ENCODE measurements at regions not wholly inside any gene's neighbourhood (a gene's known extent, or its start where the extent isn't known, plus 50 kb on each side); places are given as distances from the start of the nearest gene placed in this dataset.
"Not testable (repeated sequence)": the region's sequence is repeated elsewhere in the genome, so short reads cannot be mapped to it uniquely, and the experiment has no call there.

DNA sequence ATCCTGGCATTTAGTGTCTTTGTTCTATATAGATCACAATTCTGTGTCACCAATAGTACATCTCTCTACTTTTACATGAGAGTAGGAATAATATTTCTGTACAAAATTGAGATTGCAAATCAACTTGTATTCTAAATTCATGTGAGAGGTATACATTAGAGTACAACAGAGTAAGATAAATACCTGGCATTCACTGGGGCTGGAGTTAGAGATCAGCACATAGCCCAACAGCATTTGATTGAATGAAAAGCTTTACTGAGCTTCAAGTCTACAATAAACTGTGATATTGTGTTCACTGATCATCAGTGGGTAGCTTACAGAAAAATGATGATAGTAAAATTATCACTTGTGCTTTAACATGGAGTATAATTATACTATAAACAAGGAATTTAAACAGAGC lies 1114.7 kb downstream of the REEP3 start:
- no peak for DNase-seq

DNA sequence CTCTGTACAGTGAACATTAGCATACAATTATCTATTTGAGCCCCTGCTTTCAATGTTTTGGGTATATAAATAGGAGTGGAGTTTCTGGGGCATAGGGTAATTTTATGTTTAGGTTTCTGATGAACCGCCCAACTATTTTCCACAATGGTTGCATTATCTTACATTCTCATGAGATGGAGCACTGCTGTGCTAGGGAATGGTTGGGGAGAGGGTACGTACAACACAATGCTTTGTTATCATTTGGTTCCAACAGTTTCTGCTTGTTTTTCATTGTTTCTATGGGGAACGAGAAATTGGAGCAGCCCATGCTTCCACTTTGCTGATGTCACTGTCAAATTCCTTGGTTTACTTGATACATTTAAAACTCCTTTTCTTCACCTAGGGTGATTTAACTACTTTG lies 1115.3 kb downstream of the REEP3 start:
- no peak for DNase-seq

DNA sequence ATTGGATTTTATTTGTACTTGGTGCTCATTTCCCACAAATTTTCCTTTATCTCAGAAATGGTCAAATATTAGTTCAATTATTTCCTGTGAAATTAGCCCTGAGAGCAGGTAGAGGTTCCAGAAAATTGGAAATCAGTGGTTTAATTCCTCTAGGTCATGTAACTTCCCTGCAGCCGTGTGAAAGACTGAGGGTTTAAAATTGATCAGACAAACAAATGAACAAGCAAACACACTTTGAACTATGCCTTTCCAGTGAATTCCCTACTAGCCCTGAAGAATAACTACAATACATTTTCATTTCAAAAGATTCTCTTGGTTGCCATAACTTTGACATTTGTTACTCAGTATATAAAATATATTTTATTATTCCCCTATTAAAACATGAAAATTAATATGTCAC lies 1116.7 kb downstream of the REEP3 start:
- DNase-seq: no peak

DNA sequence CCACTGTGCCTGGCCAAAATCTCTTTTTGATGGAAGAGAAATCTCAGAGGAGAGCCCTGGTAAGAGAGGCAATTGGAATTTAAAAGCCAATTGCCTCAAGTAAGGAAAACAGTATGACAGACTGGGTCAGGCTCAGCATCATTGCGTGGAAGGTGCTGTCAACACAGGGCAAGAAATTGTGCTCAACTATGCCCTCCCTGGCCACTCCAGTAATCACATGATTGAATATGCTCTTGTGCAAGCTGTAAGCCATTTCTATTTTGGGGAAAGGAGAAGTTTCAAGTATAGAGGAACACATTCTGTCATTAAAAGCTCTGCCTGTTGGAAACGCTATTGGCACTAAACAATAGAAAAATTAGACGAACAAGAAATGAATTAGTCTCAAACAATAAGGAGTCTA lies 1127.7 kb downstream of the REEP3 start:
- no peak for DNase-seq

DNA sequence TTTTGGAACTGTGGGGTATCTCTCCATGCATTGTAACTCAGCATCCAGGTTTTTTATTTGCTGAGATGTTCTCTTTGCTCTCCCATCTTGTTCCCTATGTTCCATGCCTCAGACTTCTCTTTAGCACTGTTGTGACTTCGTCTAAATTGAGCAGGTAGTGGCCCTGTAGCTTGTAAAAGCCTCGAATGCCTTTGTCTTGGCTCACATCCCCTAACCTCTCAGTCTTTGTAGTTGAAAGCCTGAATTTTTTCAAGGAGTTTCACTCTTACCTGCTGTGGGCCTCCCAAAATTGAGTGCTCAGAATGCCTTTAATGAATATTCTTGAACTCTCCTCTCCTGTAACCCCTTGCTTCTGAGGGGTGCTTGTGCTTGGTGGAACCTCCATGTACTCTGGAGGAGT lies 1137.3 kb downstream of the REEP3 start:
- DNase-seq: no peak

DNA sequence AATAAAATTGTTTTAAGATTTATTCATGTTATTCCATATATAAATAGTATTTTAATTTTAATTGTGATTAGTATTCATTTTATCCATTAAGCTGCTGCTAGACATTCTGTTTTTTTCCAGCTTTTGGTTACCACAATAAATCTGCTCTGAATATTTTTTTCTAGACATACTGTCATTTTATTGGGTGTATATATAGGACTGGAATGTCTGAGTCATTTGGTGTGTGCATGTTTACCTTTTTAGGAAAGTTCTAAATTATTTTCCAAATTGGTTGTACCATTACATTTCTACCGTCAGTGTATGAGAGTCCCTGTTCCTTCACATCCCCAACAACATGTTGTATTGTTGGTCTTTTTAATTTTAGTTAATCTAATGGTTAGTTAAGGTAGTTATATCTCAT lies 1138.1 kb downstream of the REEP3 start:
- no peak for DNase-seq

DNA sequence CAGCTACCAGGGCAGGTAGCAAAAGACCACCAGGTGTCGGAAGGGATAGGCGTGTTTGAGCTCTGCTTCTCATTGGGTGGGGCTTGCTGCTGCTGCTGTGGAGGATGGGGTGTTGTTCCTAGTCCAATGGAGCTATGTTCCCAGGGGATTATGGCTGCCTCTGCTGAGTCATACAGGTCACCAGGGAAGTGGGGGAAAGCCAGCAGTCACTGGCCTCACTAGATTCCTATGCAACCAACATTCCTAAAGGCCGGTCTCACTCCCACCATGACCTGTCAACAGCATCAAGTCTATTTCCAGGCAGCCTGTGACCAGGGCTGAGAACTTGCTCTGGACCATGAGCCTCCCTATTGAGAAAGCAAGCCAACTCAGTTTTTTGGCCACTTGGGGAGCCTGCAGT lies 1160.8 kb downstream of the REEP3 start:
- no peak for DNase-seq

DNA sequence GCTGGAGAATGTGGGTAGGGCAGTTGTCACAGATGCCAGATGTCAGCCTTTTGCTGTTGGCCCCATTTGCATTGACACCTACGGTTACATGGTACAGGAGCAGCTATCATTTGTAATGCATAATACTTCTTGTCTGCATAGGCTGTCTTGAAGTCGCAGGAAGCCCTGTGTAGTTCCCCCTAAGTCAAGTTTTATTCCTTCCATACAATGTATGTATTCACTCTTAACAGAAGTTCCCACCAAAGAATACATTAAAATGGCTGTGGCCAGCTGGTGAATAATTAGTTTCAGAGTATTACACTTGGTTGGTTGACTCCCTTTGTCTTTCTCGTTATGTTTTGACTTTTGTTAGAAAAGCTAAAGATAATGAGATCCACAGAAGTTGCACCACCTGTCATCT lies 1169.0 kb downstream of the REEP3 start:
- no peak for DNase-seq

DNA sequence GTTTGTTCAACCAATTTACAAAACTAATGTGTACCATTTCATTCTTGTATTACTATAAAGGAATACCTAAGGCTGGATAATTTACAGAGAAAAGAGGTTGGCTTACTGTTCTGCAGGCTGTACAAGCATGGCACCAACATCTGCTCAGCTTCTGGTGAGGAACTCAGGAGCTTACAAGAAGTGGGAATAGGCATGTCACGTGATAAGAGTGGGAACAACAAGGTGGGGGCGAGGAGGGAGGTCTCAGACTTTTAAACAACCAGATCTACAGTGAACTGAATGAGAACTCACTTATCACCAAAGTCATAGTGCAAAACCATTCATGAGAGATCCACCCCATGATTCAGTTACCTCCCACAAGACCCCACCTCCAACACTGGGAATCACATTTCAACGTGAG lies 1178.0 kb downstream of the REEP3 start:
- no peak for DNase-seq

DNA sequence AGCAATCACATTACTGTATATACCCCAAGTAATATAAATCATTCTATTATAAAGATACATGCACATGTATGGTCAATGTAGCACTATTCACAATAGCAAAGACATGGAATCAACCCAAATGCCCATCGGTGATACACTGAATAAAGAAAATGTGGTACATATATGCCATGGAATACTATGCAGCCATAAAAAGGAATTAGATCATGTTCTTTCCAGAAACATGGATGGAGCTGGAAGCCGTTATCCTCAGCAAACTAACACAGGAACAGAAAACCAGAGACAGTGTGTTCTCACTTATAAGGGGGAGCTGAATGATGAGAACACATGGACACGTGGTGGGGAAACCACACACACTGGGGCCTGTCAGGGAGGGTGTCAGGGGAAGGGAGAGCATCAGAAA lies 1180.9 kb downstream of the REEP3 start:
- DNase-seq: not testable (repeated sequence)

DNA sequence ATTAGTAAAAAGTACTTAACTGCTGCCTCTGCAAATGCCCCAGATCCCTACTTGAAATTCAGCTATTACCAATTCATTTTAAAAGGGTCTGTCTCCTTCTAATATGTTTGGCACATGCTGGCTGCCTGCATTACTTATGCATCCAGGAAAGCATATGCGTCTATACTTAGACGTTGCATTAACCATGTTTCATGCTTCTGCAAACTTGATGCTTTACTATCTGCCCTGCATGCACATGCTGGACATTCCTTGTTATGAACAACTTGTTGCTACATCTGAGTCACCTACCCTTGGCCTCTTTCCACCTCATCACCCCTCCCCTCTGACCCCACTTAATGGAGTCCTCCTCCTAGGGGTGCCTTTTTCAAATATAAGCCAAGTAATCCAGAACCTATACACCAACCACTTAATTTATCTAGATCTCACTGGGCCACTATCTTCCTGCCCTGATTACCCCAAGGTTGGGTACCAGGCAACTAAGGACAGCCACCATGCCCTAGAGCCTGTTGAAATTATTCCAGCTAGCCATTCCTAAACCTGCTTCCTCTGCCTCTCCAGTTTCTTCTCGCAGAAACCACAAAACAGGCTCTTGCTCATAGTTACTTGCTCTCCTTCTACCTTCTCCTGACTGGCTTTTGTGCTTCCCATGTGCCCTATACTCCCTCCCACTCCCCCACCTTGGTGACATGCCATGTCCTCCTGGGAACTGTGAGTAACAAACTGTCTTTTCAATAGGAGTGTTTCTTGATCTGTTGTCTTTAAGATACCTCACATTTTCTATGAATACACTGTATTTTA lies 1187.9 kb downstream of the REEP3 start:
- DNase-seq: no peak

DNA sequence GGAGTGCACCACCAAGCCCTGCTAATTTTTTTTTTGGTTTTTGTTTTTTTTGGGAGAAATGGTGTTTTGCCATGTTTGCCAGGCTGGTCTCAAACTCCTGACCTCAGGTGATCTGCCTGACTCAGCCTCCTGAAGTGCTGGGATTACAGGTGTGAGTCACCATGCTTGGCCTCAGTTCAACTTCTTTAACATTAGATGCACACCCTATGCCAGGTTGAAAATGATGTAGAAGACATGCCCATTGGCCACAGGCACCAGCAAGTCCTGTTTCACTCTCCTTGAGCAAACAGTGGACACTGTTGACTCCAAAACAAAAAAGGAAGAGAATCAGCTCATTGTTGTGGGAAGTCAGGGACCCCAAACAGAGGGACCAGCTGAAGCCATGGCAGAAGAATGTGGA lies 1205.3 kb downstream of the REEP3 start:
- DNase-seq: no peak

DNA sequence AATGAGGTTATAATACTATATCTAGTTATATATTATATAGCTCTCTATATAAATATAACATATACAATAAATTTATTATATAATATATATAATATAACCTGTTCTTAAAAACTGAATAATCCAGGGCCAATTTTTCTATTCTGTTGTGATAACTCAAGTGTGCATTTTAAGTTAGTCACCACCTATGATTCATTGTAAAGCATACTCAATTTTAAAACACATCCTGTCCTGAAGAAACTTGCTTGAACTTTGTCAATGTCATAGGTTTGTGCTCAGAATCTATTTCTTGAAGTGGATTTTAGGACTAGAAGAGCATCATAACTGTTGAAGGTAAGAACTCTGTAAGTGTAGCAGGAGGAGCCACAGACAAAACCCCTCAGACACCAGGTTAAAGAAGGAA lies 1209.8 kb downstream of the REEP3 start:
- DNase-seq: no peak

DNA sequence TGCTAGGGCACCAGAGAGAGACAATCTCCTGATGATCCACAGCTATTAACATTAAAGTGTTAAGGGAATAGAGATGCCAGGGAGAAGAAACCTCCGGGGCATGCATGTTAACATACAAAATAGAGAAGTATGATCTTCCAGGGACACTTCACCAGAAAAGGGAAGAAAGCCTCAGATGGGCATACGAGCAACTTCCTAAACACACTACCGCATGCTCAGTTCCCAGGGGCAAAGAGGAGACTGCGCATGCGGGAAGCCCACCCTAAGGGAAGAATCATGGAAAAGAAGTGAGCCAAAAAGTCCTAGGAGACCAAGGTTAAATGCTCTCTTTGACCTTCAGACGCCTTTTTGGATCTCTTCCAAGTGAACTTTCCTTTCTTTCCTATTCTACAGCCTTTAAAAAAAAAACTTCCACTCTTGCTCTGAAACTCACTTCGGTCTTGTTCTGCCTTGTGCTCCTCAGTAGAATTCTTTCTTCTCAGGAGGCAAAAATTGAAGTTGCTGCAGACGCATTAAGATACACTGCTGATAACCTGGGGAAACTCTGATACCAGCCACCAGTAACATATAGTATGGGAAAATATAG lies 1211.3 kb downstream of the REEP3 start:
- no peak for DNase-seq

DNA sequence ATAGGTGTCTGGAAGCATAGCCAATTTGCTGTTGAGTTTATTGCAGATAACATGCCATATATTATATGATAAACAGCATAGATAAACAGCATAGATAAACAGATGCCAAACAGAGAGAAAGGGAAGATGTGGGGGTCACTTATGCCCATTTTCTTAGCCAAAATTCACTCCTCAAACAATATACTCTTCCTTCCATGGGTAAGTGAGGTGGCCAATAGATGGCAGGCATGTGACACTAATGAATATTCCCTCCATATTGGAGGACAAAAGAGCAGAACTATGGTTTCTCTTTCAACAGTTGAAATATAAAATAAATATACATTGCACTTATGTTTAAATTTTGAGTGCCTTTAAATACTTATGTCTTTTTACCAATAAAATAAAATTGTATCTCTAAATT lies 1212.8 kb downstream of the REEP3 start:
- DNase-seq: no peak

DNA sequence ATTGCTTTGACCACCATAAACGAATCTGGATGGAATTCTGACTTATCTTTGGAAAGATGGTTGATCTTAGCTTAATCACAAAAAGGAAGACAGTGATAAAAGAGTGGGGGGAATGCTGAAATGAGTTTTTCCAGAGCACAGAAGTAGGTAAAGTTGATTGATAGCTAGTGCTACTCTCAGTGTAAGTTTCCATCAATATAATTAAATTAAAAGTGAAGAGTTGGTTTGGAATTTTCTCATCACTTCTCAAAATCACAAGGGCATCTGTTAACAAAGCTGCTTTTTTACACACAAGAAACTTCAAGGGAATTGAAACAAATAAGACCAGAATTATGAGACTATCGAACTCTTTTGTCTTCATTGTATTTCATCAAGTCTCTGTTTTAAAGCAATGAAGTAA lies 1217.3 kb downstream of the REEP3 start:
- DNase-seq: no peak

DNA sequence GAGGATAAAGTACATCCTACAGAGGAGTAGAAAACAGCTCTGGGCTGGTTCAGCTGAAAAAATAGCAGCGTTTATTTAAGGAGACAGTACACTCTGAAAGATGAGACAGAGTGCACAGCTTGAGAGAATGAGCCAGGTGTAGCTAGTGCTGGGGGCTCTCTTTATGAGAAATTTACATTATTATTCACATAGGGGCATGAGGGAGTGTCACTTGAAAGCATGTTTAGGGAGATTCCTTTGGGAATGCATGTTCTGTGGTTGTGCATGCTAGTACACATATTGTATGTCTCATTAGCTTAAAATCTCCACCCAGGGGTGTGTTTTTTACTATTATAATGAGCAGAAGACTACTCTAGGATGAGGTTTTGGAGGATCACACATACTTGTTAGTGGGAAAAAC lies 1224.4 kb downstream of the REEP3 start:
- no peak for DNase-seq

DNA sequence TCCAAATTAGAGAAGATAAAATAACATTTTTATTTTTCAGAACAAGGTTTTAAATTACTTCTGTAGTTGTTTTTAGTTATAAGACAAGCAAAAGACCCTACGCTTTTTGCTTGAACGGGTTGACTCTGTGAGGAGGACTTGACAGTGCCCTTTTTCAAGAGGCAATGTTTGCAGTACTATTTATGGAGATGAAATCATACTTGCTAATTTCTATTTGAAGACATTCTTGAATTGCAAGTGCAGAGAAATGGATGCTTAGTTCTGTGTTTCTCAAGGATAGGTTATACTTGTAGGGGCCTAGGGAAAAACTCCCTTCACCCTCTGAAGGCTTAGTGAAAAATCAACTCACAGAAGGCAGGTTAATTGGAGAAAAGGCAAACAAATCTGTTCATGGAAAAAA lies 1229.5 kb downstream of the REEP3 start:
- no peak for DNase-seq

DNA sequence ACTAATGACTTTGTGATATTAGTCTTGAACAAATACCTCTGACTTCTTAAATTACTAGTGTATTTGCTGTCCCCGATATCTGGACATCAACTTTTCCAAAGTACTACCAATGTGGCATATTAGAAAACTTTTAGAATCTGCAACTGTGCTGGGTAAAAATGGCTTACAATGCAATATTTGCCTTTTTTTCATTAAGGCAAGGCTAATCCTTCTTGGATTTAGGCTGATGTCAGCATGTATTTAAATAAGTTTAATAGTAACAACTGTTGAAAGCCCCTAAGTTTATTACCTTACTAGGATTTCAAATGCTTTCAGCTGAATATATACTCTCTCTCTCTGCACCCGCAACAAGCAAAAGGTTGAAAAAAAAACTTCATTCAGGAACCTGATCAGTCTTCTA lies 1232.3 kb downstream of the REEP3 start:
- DNase-seq: no peak

DNA sequence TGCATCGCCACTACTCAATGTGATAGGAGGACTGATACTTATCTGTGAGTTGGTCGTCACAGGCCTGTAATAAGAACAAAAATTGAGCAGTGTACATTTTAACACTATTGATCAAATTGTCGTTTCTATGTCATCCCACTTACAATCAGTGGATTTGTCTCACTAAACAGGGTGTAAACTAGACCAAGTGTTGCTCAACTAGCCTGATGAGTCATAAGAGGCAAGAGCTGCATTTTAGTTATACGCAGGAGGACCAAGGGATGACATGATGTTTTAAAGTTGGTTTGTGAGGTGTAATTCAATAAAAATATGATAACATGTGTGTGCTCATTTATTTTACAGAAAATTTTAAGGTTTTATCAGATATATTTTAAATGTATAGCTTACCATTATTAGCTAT lies 1239.2 kb downstream of the REEP3 start:
- DNase-seq: no peak

DNA sequence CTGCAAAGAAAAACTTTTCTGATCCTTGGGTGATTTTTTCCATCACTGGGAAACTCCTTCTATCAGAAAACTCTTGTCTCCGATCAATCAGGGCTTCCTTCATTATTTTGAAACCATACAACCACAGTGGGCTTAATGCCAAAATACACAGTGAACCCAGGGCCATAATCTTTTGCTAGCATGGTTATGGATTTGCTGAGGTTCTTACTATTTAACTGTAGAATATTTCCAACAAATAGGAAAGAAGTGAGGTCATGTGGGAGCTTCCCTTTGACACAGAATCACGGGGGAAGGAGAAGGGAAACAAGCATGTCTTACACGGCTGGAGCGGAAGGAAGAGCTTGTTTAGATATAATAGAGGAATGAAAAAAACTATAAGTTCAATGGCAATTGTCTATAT lies 1241.7 kb downstream of the REEP3 start:
- DNase-seq: no peak

DNA sequence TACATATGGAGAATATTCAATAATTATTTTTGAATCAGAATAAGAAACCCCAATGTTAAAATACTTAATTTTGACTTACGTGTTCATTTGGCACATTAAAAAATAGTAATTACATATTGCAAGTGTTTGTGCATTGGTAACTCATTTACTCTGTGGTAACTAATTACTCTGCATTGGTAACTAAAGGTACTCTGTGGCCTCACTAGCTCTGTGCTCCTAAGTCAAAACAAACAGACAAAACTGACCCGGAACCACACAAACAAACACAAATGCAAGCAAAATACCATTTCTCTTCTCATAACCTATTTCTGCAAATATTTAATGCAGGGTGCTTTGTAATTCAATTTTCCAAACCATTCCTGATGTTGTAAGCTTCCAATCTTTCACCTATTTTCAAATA lies 1244.3 kb downstream of the REEP3 start:
- DNase-seq: no peak

DNA sequence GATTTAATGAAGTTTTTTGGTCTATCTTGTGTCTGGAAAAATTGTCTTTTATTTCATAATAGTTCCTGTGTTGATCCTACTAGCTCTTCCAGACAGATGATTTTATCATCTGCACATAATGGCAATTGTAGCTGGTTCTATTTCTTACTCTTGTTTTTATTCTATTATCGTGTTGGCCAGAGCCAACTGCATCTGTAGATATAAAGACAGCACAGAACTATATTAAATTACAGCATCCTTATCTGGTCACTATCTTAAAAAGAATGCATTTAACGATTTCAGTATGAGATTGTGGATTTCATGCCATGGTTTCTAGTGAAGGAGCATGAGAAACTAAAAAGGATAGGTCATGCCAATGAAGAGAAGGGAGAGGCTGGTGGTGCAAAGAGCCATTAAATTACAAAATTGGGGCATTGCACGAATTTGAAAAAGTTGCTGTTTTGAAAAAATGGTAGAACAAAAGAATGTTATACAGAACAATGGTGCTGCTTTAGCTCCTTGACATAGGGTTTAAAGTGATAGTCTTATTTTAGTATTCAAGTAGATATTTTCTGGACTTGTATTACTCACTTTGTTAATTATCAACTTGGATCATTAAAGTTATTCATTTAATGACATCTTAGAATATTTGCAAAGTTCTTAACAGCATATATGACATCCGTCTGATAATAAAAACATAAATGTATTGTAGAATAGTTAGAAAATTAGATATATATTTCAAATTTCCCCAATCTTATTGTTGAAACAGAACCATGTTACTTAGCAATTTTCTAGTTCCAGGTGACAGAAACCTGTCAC lies 1250.3 kb downstream of the REEP3 start:
- no peak for DNase-seq

DNA sequence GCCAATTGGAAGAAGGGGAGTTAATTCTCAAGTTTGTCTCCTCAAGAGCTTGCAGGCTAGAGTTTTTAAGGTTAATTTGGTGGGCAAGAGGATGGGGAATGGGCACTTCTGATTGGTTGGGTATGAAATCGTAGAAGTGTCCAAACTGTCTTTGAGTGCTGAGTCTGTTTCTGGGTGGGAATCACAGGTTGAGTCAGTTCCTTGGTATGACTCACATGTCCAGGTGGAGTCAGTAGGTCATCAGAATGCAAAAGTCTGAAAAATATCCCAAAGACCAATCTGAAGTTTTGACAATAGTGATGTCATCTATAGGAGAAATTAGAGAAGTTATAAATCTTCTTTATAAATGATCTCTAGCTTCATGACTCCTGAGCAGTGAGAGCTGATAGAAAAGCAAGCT lies 1252.2 kb downstream of the REEP3 start:
- DNase-seq: no peak
